Activated gamma-delta T cell (primary cell): ENCODE measurements at regions not wholly inside any gene's neighbourhood (a gene's known extent, or its start where the extent isn't known, plus 50 kb on each side); places are given as distances from the start of the nearest gene placed in this dataset.
"Not testable (repeated sequence)": the region's sequence is repeated elsewhere in the genome, so short reads cannot be mapped to it uniquely, and the experiment has no call there.

ENCODE experiments used
- DNase-seq: peaks from one replicate; lab custom pipeline; 2025; lab: John Stamatoyannopoulos, UW

- no peak for DNase-seq
These were observed 178.5 kb upstream of the RASGRP1 start for GRCh38 chr15:38743147-38743546.

DNA sequence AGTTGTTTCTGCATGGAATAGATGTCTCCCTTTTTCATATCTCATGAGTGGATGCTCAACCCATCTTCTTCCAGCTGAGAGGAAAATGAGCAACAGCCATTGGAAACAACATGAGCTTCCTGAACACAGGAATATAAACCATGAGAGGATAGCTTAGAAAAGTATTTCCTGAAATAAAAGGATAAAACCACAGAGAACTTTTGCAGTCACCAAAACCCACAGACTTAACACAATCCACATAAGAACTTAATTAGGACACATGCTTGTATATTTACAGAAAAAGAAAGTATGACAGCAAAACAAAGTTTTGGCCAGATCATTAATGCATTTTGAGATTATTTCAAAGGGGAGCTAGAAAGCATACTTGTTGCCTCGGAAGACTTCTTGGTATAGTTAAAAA lies 180.5 kb upstream of the RASGRP1 start:
- no peak for DNase-seq

DNA sequence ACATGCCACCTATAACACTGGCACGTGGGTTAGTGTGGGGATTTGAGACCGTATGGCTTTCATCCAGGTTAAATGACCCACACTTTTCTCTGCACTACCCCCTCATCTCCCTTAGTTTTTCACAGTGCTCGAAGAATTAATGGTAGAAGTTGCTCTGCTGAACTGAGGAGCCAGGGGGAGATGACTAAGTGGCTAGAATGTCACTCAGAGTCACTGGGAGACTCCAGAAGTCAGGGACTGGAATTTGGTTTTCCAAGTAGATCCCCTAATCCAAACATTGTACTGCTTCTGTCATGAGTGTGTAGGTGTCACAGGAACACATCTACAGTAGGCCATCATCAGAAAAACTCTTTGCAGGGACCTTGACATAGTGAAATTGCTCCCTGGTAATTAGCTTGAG lies 181.0 kb upstream of the RASGRP1 start:
- DNase-seq = no peak

DNA sequence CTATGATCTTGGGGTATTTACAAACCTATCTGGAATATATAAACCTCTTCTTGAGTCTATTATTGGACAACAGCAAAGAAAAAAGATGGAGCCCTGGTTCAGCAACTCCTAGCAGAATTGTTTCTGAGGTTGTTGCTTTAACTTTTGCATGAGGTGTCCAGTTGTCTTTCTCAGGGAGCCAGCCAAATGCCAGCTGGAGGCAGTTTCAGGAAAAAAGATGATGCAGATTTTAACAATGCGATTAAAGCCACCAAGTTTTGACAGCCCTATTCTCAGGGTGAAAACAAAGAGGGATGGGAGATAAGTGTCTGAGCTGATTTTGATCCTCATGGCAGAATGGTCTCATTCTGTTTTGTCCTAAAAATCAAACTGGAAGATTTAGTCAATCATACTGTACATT lies 181.6 kb upstream of the RASGRP1 start:
- DNase-seq = no peak

DNA sequence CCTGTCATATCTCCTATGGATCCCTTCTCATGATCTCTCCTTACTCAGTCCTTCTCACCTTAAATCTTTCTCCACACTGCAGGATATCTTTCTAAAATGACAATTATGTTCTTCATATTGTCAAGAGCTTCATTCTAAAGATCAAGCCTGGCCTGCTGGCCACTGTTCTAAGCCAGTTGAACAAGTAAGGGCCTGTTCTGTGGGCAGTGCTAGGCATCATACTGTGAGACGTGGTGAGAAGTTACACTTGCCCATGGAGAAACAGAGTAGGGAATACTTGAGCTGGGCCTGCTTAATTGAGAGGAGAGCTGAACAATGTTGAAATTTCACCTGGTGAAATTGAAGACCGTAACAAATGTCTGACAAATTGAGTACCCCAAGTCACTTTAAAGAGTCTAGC lies 184.1 kb upstream of the RASGRP1 start:
- DNase-seq = no peak

GRCh38 chr15:38750786-38751185 lies 186.2 kb upstream of the RASGRP1 start:
- no peak for DNase-seq

DNA sequence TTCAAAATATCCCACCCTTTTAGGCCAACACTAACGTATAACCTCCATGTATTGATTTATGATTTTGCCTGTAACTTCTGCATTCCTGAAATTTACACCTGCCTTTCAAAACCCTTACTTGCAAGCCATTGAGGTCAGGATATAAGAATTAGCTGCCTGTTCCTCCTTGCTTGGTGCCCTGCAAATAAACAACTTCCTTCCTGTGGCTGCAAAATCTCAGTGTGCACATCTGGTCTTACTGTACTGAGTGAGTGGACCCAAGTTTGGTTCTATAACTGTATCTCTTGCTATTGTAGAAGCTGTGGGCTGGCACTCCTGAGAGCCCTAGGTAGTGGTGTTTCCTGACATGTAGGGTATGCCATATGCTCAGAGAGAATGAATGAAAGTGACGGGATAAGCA lies 191.1 kb upstream of the RASGRP1 start:
- DNase-seq = no peak

- DNase-seq = no peak
These were observed 191.8 kb upstream of the RASGRP1 start for GRCh38 chr15:38756441-38756840.

DNA sequence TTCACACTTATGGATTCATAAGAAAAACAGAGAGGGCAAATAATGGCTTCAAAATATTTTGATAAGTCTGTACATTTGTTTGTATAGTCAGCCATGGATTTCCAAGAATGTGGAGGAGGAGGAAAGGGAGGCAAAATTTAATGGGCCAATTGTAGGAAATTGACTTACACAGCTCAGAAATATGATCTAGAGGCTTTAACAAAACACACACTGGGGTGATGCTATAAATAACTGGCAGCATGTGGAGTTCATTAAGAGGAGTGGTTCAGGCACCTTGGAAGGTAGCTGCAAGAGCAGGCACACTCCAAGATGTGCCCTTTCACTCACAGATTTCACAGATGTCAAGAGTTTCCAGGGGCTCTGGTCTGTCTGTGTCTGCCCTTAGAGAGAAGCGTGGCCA lies 193.4 kb upstream of the RASGRP1 start:
- DNase-seq = no peak

- DNase-seq = no peak
These were observed 197.1 kb upstream of the RASGRP1 start for GRCh38 chr15:38761681-38762080.

- no peak for DNase-seq
These were observed 204.4 kb upstream of the RASGRP1 start for GRCh38 chr15:38768970-38769369.

- no peak for DNase-seq
These were observed 204.9 kb upstream of the RASGRP1 start for GRCh38 chr15:38769492-38769891.

DNA sequence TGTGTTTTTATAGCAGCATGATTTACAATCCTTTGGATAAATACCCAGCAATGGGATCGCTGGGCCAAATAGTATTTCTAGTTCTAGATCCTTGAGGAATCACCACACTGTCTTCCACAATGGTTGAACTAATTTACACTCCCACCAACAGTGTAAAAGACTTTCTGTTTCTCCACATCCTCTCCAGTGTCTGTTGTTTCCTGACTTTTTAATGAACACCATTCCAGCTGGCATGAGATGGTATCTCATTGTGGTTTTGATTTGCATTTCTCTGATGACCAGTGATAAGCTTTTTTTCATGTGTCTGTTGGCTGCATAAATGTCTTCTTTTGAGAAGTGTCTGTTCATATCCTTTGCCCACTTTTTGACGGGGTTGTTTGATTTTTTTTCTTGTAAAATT lies 209.5 kb upstream of the RASGRP1 start:
- DNase-seq = not testable (repeated sequence)

- DNase-seq = no peak
These were observed 216.6 kb upstream of the RASGRP1 start for GRCh38 chr15:38781196-38781595.

- DNase-seq = no peak
These were observed 217.5 kb upstream of the RASGRP1 start for GRCh38 chr15:38782156-38782555.

GRCh38 chr15:38788918-38789317 lies 224.3 kb upstream of the RASGRP1 start:
- DNase-seq = no peak

DNA sequence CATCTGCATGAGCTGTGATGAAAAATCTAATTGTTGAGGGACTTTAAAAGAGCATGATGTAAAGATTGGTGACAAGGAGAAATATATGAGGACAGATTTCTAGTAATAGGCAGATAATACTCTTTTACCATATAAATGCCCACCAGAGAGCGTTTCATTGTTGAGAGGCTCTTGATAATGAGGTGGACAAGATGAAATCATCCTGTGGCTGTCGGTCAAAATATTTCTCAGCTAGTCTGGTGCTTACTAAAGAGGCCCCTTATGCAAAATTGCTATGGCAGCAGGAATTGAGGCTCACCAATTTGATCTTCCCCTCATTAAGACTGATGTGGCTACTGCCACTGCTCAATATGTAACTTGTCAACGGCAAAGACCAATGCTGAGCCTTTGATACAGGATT lies 225.0 kb upstream of the RASGRP1 start:
- no peak for DNase-seq

DNA sequence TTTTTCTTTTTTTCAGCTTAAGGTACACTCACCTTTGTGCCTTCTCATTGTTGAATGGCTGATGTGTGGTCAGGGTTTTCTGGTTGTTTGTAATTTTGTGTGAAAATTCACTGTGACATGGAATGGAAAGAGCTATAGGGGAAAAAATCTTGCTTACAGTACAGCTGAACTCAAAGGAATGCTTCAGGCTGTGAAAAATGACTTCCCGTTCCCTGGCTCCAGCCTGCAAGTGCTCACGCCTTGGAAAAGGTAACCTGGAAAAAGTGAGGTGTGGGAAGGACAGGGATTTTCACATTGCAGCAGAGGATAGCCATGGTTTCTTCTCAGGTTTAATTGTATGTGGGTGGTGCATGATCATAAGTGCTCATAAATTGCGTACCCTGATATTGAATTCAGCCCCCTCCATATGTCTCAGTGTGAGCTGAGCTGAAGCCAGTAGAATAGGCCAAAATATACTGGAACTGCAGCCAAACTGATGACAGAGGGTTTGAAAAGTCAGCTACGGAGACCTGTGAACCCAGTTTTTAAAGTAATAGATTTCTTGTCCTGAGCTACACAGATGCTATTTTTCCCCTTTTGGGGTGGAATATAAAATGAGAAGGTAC lies 228.7 kb upstream of the RASGRP1 start:
- no peak for DNase-seq

DNA sequence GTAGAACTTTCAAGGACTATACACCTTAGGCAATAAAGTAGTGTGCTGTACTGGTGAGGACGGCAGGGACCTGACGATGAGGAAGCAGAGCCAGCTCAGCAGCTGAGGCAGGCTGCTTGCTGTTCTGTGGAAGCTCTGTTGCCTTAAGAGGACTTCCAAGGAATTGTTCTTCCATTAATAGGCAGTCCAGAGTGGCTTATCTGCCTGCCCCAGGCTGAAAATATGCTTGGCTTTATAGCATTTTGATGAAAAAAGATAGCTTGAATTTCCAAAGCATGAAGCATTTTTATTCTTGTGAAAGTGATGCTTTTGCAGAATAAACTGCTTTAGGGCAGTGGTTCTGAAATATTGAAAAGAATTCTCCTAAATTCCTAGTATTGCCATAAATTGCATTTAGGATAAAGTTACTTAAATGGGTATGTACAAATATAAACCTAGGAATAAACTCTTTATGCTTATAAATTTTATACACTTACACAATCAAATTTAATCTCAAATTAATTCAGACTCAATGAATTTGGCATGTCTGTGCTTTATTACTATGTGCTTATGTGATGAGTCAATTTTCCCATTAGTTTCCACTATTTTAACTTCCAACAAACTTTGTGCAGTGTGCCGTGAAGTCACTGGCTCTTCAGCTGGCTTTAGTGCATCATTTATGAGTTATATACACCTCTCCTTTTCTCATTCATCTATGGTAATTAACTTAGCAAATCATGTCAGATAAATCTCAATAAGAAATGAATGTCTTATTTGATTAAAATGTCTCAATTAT lies 231.0 kb upstream of the RASGRP1 start:
- DNase-seq = no peak

DNA sequence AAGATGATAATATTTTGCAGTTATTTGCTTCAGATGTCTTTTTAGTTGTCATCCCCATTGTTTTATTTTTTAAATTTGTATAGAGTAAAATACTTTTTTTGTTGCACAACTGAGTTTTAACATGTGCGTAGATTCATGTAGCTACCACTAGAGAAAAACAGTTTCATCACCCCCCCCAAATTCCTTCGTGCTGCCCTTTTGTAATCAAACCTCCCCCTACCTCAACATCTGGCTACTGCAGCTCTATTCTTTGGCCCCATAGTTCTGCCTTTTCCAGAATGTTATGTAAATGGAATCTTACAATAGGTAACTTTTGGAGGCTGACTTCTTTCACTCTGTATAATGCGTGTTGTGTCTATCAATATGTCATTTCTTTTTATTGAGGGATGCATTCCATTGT lies 232.0 kb upstream of the RASGRP1 start:
- DNase-seq = no peak

- not testable (repeated sequence) for DNase-seq
These were observed 232.9 kb upstream of the RASGRP1 start for GRCh38 chr15:38797506-38797905.

- not testable (repeated sequence) for DNase-seq
These were observed 234.6 kb upstream of the RASGRP1 start for GRCh38 chr15:38799202-38799601.

- DNase-seq = no peak
These were observed 245.0 kb upstream of the RASGRP1 start for GRCh38 chr15:38809621-38810020.

DNA sequence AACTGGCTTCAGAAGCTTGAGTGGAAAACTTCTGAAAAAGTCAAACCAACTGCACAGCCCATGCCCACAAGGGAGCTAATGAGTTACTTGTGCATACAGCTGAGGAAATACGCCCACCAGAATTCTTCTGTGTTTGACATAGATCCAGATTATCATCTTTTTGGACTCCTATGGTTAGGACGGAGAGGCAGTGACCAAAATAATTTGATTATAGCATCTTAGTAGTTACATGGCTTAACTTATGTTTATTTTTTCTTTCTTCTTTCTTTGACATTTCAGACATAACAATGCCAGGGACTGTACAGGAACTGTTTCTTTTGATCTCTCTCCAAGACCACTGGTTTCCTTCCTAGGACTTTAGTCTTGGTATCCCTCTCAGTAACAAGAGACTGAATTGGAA lies 246.1 kb upstream of the RASGRP1 start:
- DNase-seq = no peak
